ENCODE measurements at regions not wholly inside any gene's neighbourhood (a gene's known extent, or its start where the extent isn't known, plus 50 kb on each side); places are given as distances from the start of the nearest gene placed in this dataset.
A peak's percentile ranks its signal among the peaks of the same experiment; 100 is the strongest.
"Not testable (repeated sequence)": the region's sequence is repeated elsewhere in the genome, so short reads cannot be mapped to it uniquely, and the experiment has no call there.

- Histone ChIP-seq H3K4me1 (ENCODE audit: insufficient read depth, low read length) (no peaks in the 10 kb centered on the region), H3K9me3 (ENCODE audit: low read length) (no peaks in the 10 kb centered on the region), H2AFZ (ENCODE audit: low read depth, low read length) (no peak overlapping the region), H3K36me3 (ENCODE audit: insufficient read depth, low read length) (no peaks in the 10 kb centered on the region), H3K27me3 (ENCODE audit: insufficient read depth, low read length) (no peaks in the 10 kb centered on the region), H3K4me3 (ENCODE audit: low read length) (no peak overlapping the region)
Observed at GRCh38 chr2:211187602-211188001, 631.2 kb downstream of the CPS1 start.

GRCh38 chr2:211203986-211204385, 647.6 kb downstream of the CPS1 start:
- Histone ChIP-seq H3K4me1 (ENCODE audit: insufficient read depth, low read length) (no peaks in the 10 kb centered on the region), H3K9me3 (ENCODE audit: low read length) (no peaks in the 10 kb centered on the region), H2AFZ (ENCODE audit: low read depth, low read length) (no peak overlapping the region), H3K36me3 (ENCODE audit: insufficient read depth, low read length) (no peaks in the 10 kb centered on the region), H3K27me3 (ENCODE audit: insufficient read depth, low read length) (no peaks in the 10 kb centered on the region), H3K4me3 (ENCODE audit: low read length) (no peak overlapping the region)

- Histone ChIP-seq H3K27me3 (ENCODE audit: insufficient read depth, low read length) (no peaks in the 10 kb centered on the region), H3K4me1 (ENCODE audit: insufficient read depth, low read length) (no peaks in the 10 kb centered on the region), H2AFZ (ENCODE audit: low read depth, low read length) (no peak overlapping the region), H3K9me3 (ENCODE audit: low read length) (no peaks in the 10 kb centered on the region), H3K36me3 (ENCODE audit: insufficient read depth, low read length) (no peaks in the 10 kb centered on the region), H3K4me3 (ENCODE audit: low read length) (no peak overlapping the region)
Observed at GRCh38 chr2:211204456-211204855, 648.1 kb downstream of the CPS1 start.

GRCh38 chr2:211204902-211205301, 648.5 kb downstream of the CPS1 start:
- H3K27me3 ChIP-seq (ENCODE audit: insufficient read depth, low read length), result no peaks in the 10 kb centered on the region
- no peaks in the 10 kb centered on the region for H3K4me1 ChIP-seq (ENCODE audit: insufficient read depth, low read length)
- no peak overlapping the region for H2AFZ ChIP-seq (ENCODE audit: low read depth, low read length)
- H3K36me3 ChIP-seq (ENCODE audit: insufficient read depth, low read length), result no peaks in the 10 kb centered on the region
- H3K9me3 ChIP-seq (ENCODE audit: low read length), result no peaks in the 10 kb centered on the region
- H3K4me3 ChIP-seq (ENCODE audit: low read length), result no peak overlapping the region

GRCh38 chr2:211205358-211205757, 649.0 kb downstream of the CPS1 start:
- H3K27me3 ChIP-seq (ENCODE audit: insufficient read depth, low read length), result no peaks in the 10 kb centered on the region
- no peak overlapping the region for H2AFZ ChIP-seq (ENCODE audit: low read depth, low read length)
- H3K4me1 ChIP-seq (ENCODE audit: insufficient read depth, low read length), result no peaks in the 10 kb centered on the region
- H3K9me3 ChIP-seq (ENCODE audit: low read length), result no peaks in the 10 kb centered on the region
- H3K36me3 ChIP-seq (ENCODE audit: insufficient read depth, low read length), result no peaks in the 10 kb centered on the region
- no peak overlapping the region for H3K4me3 ChIP-seq (ENCODE audit: low read length)

- H3K4me1 ChIP-seq (ENCODE audit: insufficient read depth, low read length), result no peaks in the 10 kb centered on the region
- H3K36me3 ChIP-seq (ENCODE audit: insufficient read depth, low read length), result no peaks in the 10 kb centered on the region
- no peaks in the 10 kb centered on the region for H3K9me3 ChIP-seq (ENCODE audit: low read length)
- no peaks in the 10 kb centered on the region for H3K27me3 ChIP-seq (ENCODE audit: insufficient read depth, low read length)
- no peak overlapping the region for H2AFZ ChIP-seq (ENCODE audit: low read depth, low read length)
- no peak overlapping the region for H3K4me3 ChIP-seq (ENCODE audit: low read length)
Observed at GRCh38 chr2:211205836-211206235, 649.4 kb downstream of the CPS1 start.

DNA sequence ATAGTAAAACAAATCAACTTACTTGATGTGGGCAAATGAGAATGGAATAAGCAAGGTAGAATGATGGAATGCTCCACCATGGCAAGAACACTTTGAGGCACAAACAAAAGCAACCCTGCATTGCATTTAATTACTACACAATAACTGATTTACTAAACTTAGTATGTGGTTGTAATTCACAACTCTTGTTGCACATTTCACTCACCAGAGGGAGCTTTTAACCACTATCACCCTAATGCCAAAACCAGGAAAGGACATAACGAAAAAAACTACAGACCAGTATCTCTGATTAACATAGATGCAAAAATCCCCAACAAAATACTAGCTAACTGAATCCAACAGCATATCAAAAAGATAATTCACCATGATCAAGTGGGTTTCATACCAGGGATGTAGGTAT, 659.8 kb downstream of the CPS1 start:
- Histone ChIP-seq H2AFZ (ENCODE audit: low read depth, low read length) (no peak overlapping the region), H3K36me3 (ENCODE audit: insufficient read depth, low read length) (no peaks in the 10 kb centered on the region), H3K4me3 (ENCODE audit: low read length) (no peak overlapping the region), H3K27me3 (ENCODE audit: insufficient read depth, low read length) (no peaks in the 10 kb centered on the region), H3K9me3 (ENCODE audit: low read length) (no peaks in the 10 kb centered on the region), H3K4me1 (ENCODE audit: insufficient read depth, low read length) (no peaks in the 10 kb centered on the region)

DNA sequence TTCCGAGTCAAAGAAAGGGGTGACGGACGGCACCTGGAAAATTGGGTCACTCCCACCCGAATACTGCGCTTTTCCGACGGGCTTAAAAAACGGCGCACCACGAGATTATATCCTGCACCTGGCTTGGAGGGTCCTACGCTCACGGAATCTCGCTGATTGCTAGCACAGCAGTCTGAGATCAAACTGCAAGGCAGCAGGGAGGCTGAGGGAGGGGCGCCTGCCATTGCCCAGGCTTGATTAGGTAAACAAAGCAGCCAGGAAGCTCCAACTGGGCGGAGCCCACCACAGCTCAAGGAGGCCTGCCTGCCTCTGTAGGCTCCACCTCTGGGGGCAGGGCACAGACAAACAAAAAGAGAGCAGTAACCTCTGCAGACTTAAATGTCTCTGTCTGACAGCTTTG, 663.1 kb downstream of the CPS1 start:
- H3K36me3 ChIP-seq (ENCODE audit: insufficient read depth, low read length); H3K27me3 ChIP-seq (ENCODE audit: insufficient read depth, low read length); H3K4me3 ChIP-seq (ENCODE audit: low read length); H3K9me3 ChIP-seq (ENCODE audit: low read length); H3K4me1 ChIP-seq (ENCODE audit: insufficient read depth, low read length); H2AFZ ChIP-seq (ENCODE audit: low read depth, low read length): not testable (repeated sequence)

- no peaks in the 10 kb centered on the region for H3K27me3 ChIP-seq (ENCODE audit: insufficient read depth, low read length)
- no peaks in the 10 kb centered on the region for H3K4me1 ChIP-seq (ENCODE audit: insufficient read depth, low read length)
- H3K36me3 ChIP-seq (ENCODE audit: insufficient read depth, low read length), result no peaks in the 10 kb centered on the region
- H2AFZ ChIP-seq (ENCODE audit: low read depth, low read length), result no peak overlapping the region
- no peaks in the 10 kb centered on the region for H3K9me3 ChIP-seq (ENCODE audit: low read length)
- no peak overlapping the region for H3K4me3 ChIP-seq (ENCODE audit: low read length)
Observed at GRCh38 chr2:211225784-211226183, 669.4 kb downstream of the CPS1 start.

DNA sequence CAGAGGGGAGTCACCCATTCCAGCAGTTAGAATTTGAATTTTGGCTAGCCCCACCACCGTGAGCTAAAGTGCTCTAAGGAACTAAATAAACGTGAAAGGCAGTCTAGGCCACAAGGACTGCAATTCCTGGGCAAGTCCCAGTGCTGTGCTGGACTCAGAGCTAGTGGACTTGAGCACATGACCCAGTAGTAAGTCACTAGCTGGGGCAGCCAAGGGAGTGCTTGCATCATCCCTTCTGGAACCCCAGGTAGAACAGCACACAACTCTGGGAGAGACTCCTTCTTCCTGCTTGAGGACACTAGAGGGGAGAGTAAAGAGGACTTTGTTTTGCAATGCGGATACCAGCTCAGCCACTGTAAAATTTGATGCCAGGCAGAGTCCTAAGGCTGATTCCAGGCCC, 672.2 kb downstream of the CPS1 start:
- Histone ChIP-seq H3K27me3 (ENCODE audit: insufficient read depth, low read length) (no peaks in the 10 kb centered on the region), H3K4me3 (ENCODE audit: low read length) (no peak overlapping the region), H3K9me3 (ENCODE audit: low read length) (no peaks in the 10 kb centered on the region), H2AFZ (ENCODE audit: low read depth, low read length) (no peak overlapping the region), H3K4me1 (ENCODE audit: insufficient read depth, low read length) (no peaks in the 10 kb centered on the region), H3K36me3 (ENCODE audit: insufficient read depth, low read length) (no peaks in the 10 kb centered on the region)

- Histone ChIP-seq H3K9me3 (ENCODE audit: low read length) (no peaks in the 10 kb centered on the region), H2AFZ (ENCODE audit: low read depth, low read length) (peak overlapping the region; percentile 46), H3K27me3 (ENCODE audit: insufficient read depth, low read length) (no peaks in the 10 kb centered on the region), H3K36me3 (ENCODE audit: insufficient read depth, low read length) (no peaks in the 10 kb centered on the region), H3K4me1 (ENCODE audit: insufficient read depth, low read length) (peaks cover 7% of the 10 kb centered on the region), H3K4me3 (ENCODE audit: low read length) (no peak overlapping the region)
Observed at GRCh38 chr2:211237586-211238275, 681.3 kb downstream of the CPS1 start.

- no peaks in the 10 kb centered on the region for H3K27me3 ChIP-seq (ENCODE audit: insufficient read depth, low read length)
- no peak overlapping the region for H2AFZ ChIP-seq (ENCODE audit: low read depth, low read length)
- H3K4me3 ChIP-seq (ENCODE audit: low read length), result no peak overlapping the region
- peaks cover 7% of the 10 kb centered on the region for H3K4me1 ChIP-seq (ENCODE audit: insufficient read depth, low read length)
- no peaks in the 10 kb centered on the region for H3K36me3 ChIP-seq (ENCODE audit: insufficient read depth, low read length)
- no peaks in the 10 kb centered on the region for H3K9me3 ChIP-seq (ENCODE audit: low read length)
Observed at GRCh38 chr2:211241891-211242290, 685.5 kb downstream of the CPS1 start.

DNA sequence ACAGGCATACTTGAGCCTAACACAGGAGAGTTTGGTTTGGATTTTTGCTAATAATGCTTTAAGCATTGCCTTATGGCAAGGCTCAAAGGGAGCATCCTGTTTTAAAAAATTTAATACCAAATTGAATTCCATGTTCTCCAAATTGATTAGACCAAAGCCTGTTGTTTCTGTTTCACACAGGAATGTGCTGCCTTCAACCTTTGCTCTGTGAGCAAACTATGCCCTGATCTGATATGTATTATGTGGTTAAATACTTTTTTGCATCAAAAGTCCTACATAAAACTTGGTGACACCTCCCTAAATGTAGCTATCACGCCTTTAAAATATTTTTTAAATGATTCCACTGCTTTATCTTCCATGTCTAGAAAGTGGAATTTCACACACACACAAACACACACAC, 691.4 kb downstream of the CPS1 start:
- no peaks in the 10 kb centered on the region for H3K27me3 ChIP-seq (ENCODE audit: insufficient read depth, low read length)
- no peaks in the 10 kb centered on the region for H3K36me3 ChIP-seq (ENCODE audit: insufficient read depth, low read length)
- H3K9me3 ChIP-seq (ENCODE audit: low read length), result no peaks in the 10 kb centered on the region
- H2AFZ ChIP-seq (ENCODE audit: low read depth, low read length), result no peak overlapping the region
- no peaks in the 10 kb centered on the region for H3K4me1 ChIP-seq (ENCODE audit: insufficient read depth, low read length)
- H3K4me3 ChIP-seq (ENCODE audit: low read length), result no peak overlapping the region

DNA sequence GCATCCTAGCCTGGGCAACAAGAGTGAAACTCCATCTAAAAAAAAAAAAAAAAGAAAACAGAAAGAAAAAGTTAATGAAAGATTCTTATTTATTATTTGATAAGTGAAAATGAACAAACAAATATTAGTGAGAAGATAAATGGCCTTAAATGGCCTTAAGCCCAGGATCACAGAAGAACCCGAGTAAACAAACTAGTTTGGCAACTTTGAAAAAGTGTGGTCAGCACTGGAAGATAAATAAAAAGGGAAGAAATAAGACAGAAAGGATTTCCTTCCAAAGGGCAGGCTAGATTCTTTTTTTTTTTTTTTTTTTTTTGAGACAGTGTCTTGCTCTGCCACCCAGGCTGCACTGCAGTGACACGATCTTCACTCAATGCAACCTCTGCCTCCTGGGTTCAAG, 692.4 kb downstream of the CPS1 start:
- H3K9me3 ChIP-seq (ENCODE audit: low read length), result no peaks in the 10 kb centered on the region
- no peaks in the 10 kb centered on the region for H3K36me3 ChIP-seq (ENCODE audit: insufficient read depth, low read length)
- H3K4me3 ChIP-seq (ENCODE audit: low read length), result no peak overlapping the region
- H2AFZ ChIP-seq (ENCODE audit: low read depth, low read length), result no peak overlapping the region
- H3K27me3 ChIP-seq (ENCODE audit: insufficient read depth, low read length), result no peaks in the 10 kb centered on the region
- no peaks in the 10 kb centered on the region for H3K4me1 ChIP-seq (ENCODE audit: insufficient read depth, low read length)

Data from neuron (in vitro differentiated cells).